ENCODE measurements at regions not wholly inside any gene's neighbourhood (a gene's known extent, or its start where the extent isn't known, plus 50 kb on each side); places are given as distances from the start of the nearest gene placed in this dataset.
"Not testable (repeated sequence)": the region's sequence is repeated elsewhere in the genome, so short reads cannot be mapped to it uniquely, and the experiment has no call there.

GRCh38 chr4:129264008-129264657 is 168.2 kb downstream of the C4orf33 start:
- Histone ChIP-seq H3K27me3 (no peaks in the 10 kb centered on the region), H3K4me3 (no peak overlapping the region), H3K36me3 (no peaks in the 10 kb centered on the region), H3K4me1 (no peaks in the 10 kb centered on the region), H3K27ac (no peak overlapping the region), H3K9me3 (no peaks in the 10 kb centered on the region)
- TF ChIP-seq CTCF (IDR thresholded peaks at IDR 0.05), result no peak
- intact Hi-C loops (cut with DNase I), result no loop called here
- 84 to 97% methylated on average over 1 of the region's 1 CpG for WGBS, 2 donors
- DNase-seq, result no peak
- no peak for FAIRE-seq
- ATAC-seq, result no peak

DNA sequence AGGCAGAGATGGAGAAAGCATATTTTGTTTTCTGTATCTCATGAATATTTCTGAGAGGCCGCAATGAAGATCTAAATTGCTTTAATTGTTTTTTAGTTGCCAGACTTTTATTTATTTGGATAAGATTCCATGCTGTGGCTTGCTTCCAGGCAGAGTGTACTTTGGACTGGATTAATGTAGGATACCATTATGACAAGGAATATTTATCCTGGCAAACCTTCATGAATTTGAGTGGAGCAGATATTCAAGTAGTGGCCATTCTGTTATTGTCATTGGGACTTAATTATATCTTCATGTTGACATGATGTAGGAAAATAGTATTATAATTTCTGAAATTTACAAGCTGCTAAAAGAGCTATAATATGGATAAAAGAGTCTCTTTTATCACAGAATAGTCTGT is 182.9 kb downstream of the C4orf33 start:
- no peaks in the 10 kb centered on the region for H3K27me3 ChIP-seq
- H3K4me3 ChIP-seq, result no peak overlapping the region
- WGBS, 2 donors, result 25 to 33% methylated on average over 1 of the region's 1 CpG
- intact Hi-C loops (cut with DNase I), result no loop called here
- no peak overlapping the region for H3K27ac ChIP-seq
- no peaks in the 10 kb centered on the region for H3K36me3 ChIP-seq
- no peaks in the 10 kb centered on the region for H3K9me3 ChIP-seq
- FAIRE-seq, result no peak
- TF ChIP-seq CTCF (IDR thresholded peaks at IDR 0.05), result no peak
- no peak for DNase-seq
- no peak for ATAC-seq
- no peaks in the 10 kb centered on the region for H3K4me1 ChIP-seq

DNA sequence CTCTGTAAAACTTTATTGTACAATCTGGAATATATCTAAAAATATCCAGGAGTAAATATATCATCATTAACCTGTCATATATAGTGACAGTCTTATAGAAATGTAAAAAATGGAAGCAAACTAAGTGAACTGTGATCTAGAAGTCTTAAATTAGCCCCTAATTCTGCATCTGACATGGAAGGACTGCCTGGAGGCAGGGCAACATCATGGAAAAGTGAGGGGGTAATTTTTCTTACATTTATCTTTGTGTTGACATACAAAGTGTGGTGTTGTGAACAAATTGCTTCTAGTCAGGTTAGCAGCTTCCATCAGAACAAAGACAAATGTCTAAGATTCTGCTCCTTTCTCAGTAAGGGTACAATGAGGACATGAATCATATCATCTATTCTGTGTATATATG is 186.3 kb downstream of the C4orf33 start:
- DNase-seq, result no peak
- no peak overlapping the region for H3K4me3 ChIP-seq
- no peak for FAIRE-seq
- no peaks in the 10 kb centered on the region for H3K27me3 ChIP-seq
- no peak for TF ChIP-seq CTCF (IDR thresholded peaks at IDR 0.05)
- H3K9me3 ChIP-seq, result no peaks in the 10 kb centered on the region
- H3K36me3 ChIP-seq, result no peaks in the 10 kb centered on the region
- no peak overlapping the region for H3K27ac ChIP-seq
- no peak for ATAC-seq
- intact Hi-C loops (cut with DNase I), result no loop called here
- H3K4me1 ChIP-seq, result no peaks in the 10 kb centered on the region

DNA sequence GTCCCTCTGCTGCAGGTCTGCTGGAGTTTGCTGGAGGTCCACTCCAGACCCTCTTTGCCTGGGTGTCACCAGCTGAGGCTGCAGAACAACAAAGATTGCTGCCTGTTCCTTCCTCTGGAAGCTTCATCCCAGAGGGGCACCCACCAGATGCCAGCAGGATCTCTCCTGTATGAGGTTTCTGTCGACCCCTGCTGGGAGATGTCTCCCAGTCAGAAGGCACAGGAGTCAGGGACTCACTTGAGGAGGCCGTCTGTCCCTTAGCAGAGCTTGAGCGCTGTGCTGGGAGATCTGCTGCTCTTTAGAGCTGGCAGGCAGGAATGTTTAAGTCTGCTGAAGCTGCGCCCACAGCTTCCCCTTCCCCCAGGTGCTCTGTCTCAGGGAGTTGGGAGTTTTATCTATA is 196.2 kb downstream of the C4orf33 start:
- H3K36me3 ChIP-seq; DNase-seq; H3K27me3 ChIP-seq; H3K4me3 ChIP-seq; ATAC-seq; H3K27ac ChIP-seq; intact Hi-C loops (cut with DNase I); H3K4me1 ChIP-seq; H3K9me3 ChIP-seq; FAIRE-seq: not testable (repeated sequence)
- 54 to 64% methylated on average over 4 of the region's 4 CpGs for WGBS, 2 donors

DNA sequence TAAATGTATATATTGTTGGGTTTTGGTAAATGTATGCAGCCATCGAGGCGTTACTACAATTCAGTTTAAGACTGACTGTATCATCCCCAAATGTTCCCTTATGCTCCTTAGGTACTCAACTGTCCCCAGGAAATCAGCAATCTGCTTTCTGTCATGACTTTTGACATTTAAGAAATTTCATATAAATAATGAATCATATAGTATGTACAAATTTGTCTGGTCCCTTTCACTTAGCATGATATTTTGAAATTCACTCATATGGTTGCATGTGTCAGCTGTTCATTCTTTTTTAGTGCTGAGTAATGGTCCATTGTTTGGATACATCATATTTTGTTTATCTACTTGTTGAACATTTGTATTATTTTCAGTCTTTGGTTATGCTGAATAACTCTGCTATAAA is 218.8 kb downstream of the C4orf33 start:
- FAIRE-seq (no peak), ATAC-seq (no peak), DNase-seq (no peak)
- intact Hi-C loops (cut with DNase I), result no loop called here
- Histone ChIP-seq H3K4me3 (no peak overlapping the region), H3K9me3 (no peaks in the 10 kb centered on the region), H3K27me3 (no peaks in the 10 kb centered on the region), H3K36me3 (no peaks in the 10 kb centered on the region), H3K4me1 (no peaks in the 10 kb centered on the region), H3K27ac (no peak overlapping the region)
- WGBS, 2 donors, result 91 to 97% methylated on average over 2 of the region's 2 CpGs
- TF ChIP-seq CTCF (IDR thresholded peaks at IDR 0.05), result no peak

Measured in pancreas (tissue), 10 donors.